RWPE1 (cell line): ENCODE measurements at regions not wholly inside any gene's neighbourhood (a gene's known extent, or its start where the extent isn't known, plus 50 kb on each side); places are given as distances from the start of the nearest gene placed in this dataset.
A peak's percentile ranks its signal among the peaks of the same experiment; 100 is the strongest.

Experiments
- CTCF ChIA-PET: fragments of 350-600 bp; sonication (Branson Sonifier 250); formaldehyde crosslinking; extraction: SDS; loops from one replicate; lab custom pipeline; 2021; lab: Yijun Ruan, JAX
- POLR2A ChIA-PET: fragments of 400-600 bp; formaldehyde crosslinking; extraction: SDS; loops from one replicate; lab custom pipeline; 2020; ENCODE audit warnings: antibody characterized with exemption; ENCODE audit not compliant: low non-redundant PET; lab: Yijun Ruan, JAX
- DNase-seq: peaks from one replicate; pipeline ENCODE4 v3.0.0; 2012; ENCODE audit warnings: low spot score
- H3K27ac ChIP-seq: fragments of 450-650 bp; 2 replicates; pipeline ENCODE4 v1.5.1; 2017
- CTCF ChIP-seq: fragments of 450-650 bp; conservative IDR thresholded peaks from 2 replicates; pipeline ENCODE4 v1.5.1; 2017; ENCODE audit warnings: low read depth, mild to moderate bottlenecking

- POLR2A ChIA-PET, result no interaction called here
- DNase-seq, result peak; percentile 55
- CTCF ChIA-PET, result no interaction called here
- H3K27ac ChIP-seq, result no peak overlapping the region
- no peak for TF ChIP-seq CTCF
These were observed 220.0 kb downstream of the QKI start for GRCh38 chr6:163634211-163635171.

- no peak overlapping the region for H3K27ac ChIP-seq
- no peak for DNase-seq
- ChIA-PET CTCF (no interaction called here), POLR2A (no interaction called here)
- TF ChIP-seq CTCF, result no peak
These were observed 216.5 kb downstream of the QKI start for GRCh38 chr6:163630991-163631390.

- no peak for TF ChIP-seq CTCF
- H3K27ac ChIP-seq, result no peak overlapping the region
- POLR2A ChIA-PET, result no interaction called here
- CTCF ChIA-PET, result no interaction called here
- no peak for DNase-seq
These were observed 216.1 kb downstream of the QKI start for GRCh38 chr6:163630572-163630971.

- POLR2A ChIA-PET, result no interaction called here
- CTCF ChIA-PET, result no interaction called here
These were observed 215.6 kb downstream of the QKI start for GRCh38 chr6:163630096-163630495.

More at GRCh38 chr6:163630096-163630495, 215.6 kb downstream of the QKI start:
- no peak for DNase-seq
- TF ChIP-seq CTCF, result no peak
- no peak overlapping the region for H3K27ac ChIP-seq
